ENCODE measurements at regions not wholly inside any gene's neighbourhood (a gene's known extent, or its start where the extent isn't known, plus 50 kb on each side); places are given as distances from the start of the nearest gene placed in this dataset.

GRCh38 chr5:103375350-103375749 lies 116.8 kb downstream of the MACIR start:
- peaks cover 3% of the 10 kb centered on the region for H3K27me3 ChIP-seq (replicated peaks; ENCODE audit: control insufficient read depth, insufficient read depth, low read length)

GRCh38 chr5:103374473-103374963 lies 116.0 kb downstream of the MACIR start:
- no peaks in the 10 kb centered on the region for H3K36me3 ChIP-seq (ENCODE audit: control insufficient read depth, insufficient read depth, low read length, severe bottlenecking)
- peaks cover 3% of the 10 kb centered on the region for H3K27me3 ChIP-seq (replicated peaks; ENCODE audit: control insufficient read depth, insufficient read depth, low read length)
- no peak overlapping the region for H3K4me3 ChIP-seq (ENCODE audit: low read length)

More at GRCh38 chr5:103375350-103375749, 116.8 kb downstream of the MACIR start:
- H3K4me3 ChIP-seq (ENCODE audit: low read length) = no peak overlapping the region
- H3K9me3 ChIP-seq (ENCODE audit: control insufficient read depth, low read length) = no peaks in the 10 kb centered on the region
- H3K4me1 ChIP-seq (ENCODE audit: control insufficient read depth, insufficient read depth, low read length) = no peaks in the 10 kb centered on the region
- peak; percentile 81 for DNase-seq (ENCODE audit: low read depth)
- no peak overlapping the region for H3K9ac ChIP-seq (ENCODE audit: low read length)
- no peaks in the 10 kb centered on the region for H3K36me3 ChIP-seq (ENCODE audit: control insufficient read depth, insufficient read depth, low read length, severe bottlenecking)

GRCh38 chr5:103373597-103374472 lies 115.3 kb downstream of the MACIR start:
- Histone ChIP-seq H3K36me3 (ENCODE audit: control insufficient read depth, insufficient read depth, low read length, severe bottlenecking) (no peaks in the 10 kb centered on the region), H3K9ac (ENCODE audit: low read length) (no peak overlapping the region), H3K27me3 (replicated peaks; ENCODE audit: control insufficient read depth, insufficient read depth, low read length) (peaks cover 3% of the 10 kb centered on the region), H3K4me1 (ENCODE audit: control insufficient read depth, insufficient read depth, low read length) (no peaks in the 10 kb centered on the region), H3K4me3 (ENCODE audit: low read length) (no peak overlapping the region), H3K9me3 (ENCODE audit: control insufficient read depth, low read length) (no peaks in the 10 kb centered on the region)
- DNase-seq (ENCODE audit: low read depth) = no peak

More at GRCh38 chr5:103374473-103374963, 116.0 kb downstream of the MACIR start:
- Histone ChIP-seq H3K9ac (ENCODE audit: low read length) (no peak overlapping the region), H3K4me1 (ENCODE audit: control insufficient read depth, insufficient read depth, low read length) (no peaks in the 10 kb centered on the region), H3K9me3 (ENCODE audit: control insufficient read depth, low read length) (no peaks in the 10 kb centered on the region)
- DNase-seq (ENCODE audit: low read depth) = no peak

GRCh38 chr5:103371046-103371607 lies 112.6 kb downstream of the MACIR start:
- H3K9ac ChIP-seq (ENCODE audit: low read length) = no peak overlapping the region
- H3K36me3 ChIP-seq (ENCODE audit: control insufficient read depth, insufficient read depth, low read length, severe bottlenecking) = no peaks in the 10 kb centered on the region
- peak; percentile 12 for DNase-seq (ENCODE audit: low read depth)
- H3K4me1 ChIP-seq (ENCODE audit: control insufficient read depth, insufficient read depth, low read length) = no peaks in the 10 kb centered on the region
- H3K27me3 ChIP-seq (replicated peaks; ENCODE audit: control insufficient read depth, insufficient read depth, low read length) = peaks cover 3% of the 10 kb centered on the region
- H3K9me3 ChIP-seq (ENCODE audit: control insufficient read depth, low read length) = no peaks in the 10 kb centered on the region
- no peak overlapping the region for H3K4me3 ChIP-seq (ENCODE audit: low read length)

GRCh38 chr5:103369125-103370120 lies 110.9 kb downstream of the MACIR start:
- no peak for DNase-seq (ENCODE audit: low read depth)
- Histone ChIP-seq H3K4me3 (ENCODE audit: low read length) (no peak overlapping the region), H3K27me3 (replicated peaks; ENCODE audit: control insufficient read depth, insufficient read depth, low read length) (peaks cover 3% of the 10 kb centered on the region), H3K9me3 (ENCODE audit: control insufficient read depth, low read length) (no peaks in the 10 kb centered on the region), H3K9ac (ENCODE audit: low read length) (no peak overlapping the region), H3K36me3 (ENCODE audit: control insufficient read depth, insufficient read depth, low read length, severe bottlenecking) (no peaks in the 10 kb centered on the region), H3K4me1 (ENCODE audit: control insufficient read depth, insufficient read depth, low read length) (no peaks in the 10 kb centered on the region)

- no peak for DNase-seq (ENCODE audit: low read depth)
- H3K4me3 ChIP-seq (ENCODE audit: low read length) = no peak overlapping the region
These were observed 109.1 kb downstream of the MACIR start for GRCh38 chr5:103367702-103368101.

GRCh38 chr5:103366918-103367549 lies 108.5 kb downstream of the MACIR start:
- Histone ChIP-seq H3K9ac (ENCODE audit: low read length) (no peak overlapping the region), H3K27me3 (replicated peaks; ENCODE audit: control insufficient read depth, insufficient read depth, low read length) (peaks cover 3% of the 10 kb centered on the region), H3K36me3 (ENCODE audit: control insufficient read depth, insufficient read depth, low read length, severe bottlenecking) (no peaks in the 10 kb centered on the region), H3K4me1 (ENCODE audit: control insufficient read depth, insufficient read depth, low read length) (no peaks in the 10 kb centered on the region), H3K9me3 (ENCODE audit: control insufficient read depth, low read length) (no peaks in the 10 kb centered on the region), H3K4me3 (ENCODE audit: low read length) (no peak overlapping the region)
- no peak for DNase-seq (ENCODE audit: low read depth)

More at GRCh38 chr5:103367702-103368101, 109.1 kb downstream of the MACIR start:
- no peaks in the 10 kb centered on the region for H3K4me1 ChIP-seq (ENCODE audit: control insufficient read depth, insufficient read depth, low read length)
- H3K9ac ChIP-seq (ENCODE audit: low read length) = no peak overlapping the region
- H3K9me3 ChIP-seq (ENCODE audit: control insufficient read depth, low read length) = no peaks in the 10 kb centered on the region
- H3K36me3 ChIP-seq (ENCODE audit: control insufficient read depth, insufficient read depth, low read length, severe bottlenecking) = no peaks in the 10 kb centered on the region
- H3K27me3 ChIP-seq (replicated peaks; ENCODE audit: control insufficient read depth, insufficient read depth, low read length) = peaks cover 3% of the 10 kb centered on the region

GRCh38 chr5:103364074-103364473 lies 105.5 kb downstream of the MACIR start:
- Histone ChIP-seq H3K9me3 (ENCODE audit: control insufficient read depth, low read length) (no peaks in the 10 kb centered on the region), H3K4me1 (ENCODE audit: control insufficient read depth, insufficient read depth, low read length) (no peaks in the 10 kb centered on the region), H3K9ac (ENCODE audit: low read length) (no peak overlapping the region), H3K36me3 (ENCODE audit: control insufficient read depth, insufficient read depth, low read length, severe bottlenecking) (no peaks in the 10 kb centered on the region), H3K4me3 (ENCODE audit: low read length) (no peak overlapping the region), H3K27me3 (replicated peaks; ENCODE audit: control insufficient read depth, insufficient read depth, low read length) (no peaks in the 10 kb centered on the region)
- no peak for DNase-seq (ENCODE audit: low read depth)

- no peak for DNase-seq (ENCODE audit: low read depth)
- Histone ChIP-seq H3K27me3 (replicated peaks; ENCODE audit: control insufficient read depth, insufficient read depth, low read length) (no peaks in the 10 kb centered on the region), H3K4me1 (ENCODE audit: control insufficient read depth, insufficient read depth, low read length) (no peaks in the 10 kb centered on the region), H3K36me3 (ENCODE audit: control insufficient read depth, insufficient read depth, low read length, severe bottlenecking) (no peaks in the 10 kb centered on the region), H3K4me3 (ENCODE audit: low read length) (no peak overlapping the region), H3K9ac (ENCODE audit: low read length) (no peak overlapping the region), H3K9me3 (ENCODE audit: control insufficient read depth, low read length) (no peaks in the 10 kb centered on the region)
These were observed 103.6 kb downstream of the MACIR start for GRCh38 chr5:103362211-103362610.

- no peak for DNase-seq (ENCODE audit: low read depth)
- Histone ChIP-seq H3K4me1 (ENCODE audit: control insufficient read depth, insufficient read depth, low read length) (peaks cover 3% of the 10 kb centered on the region), H3K27me3 (replicated peaks; ENCODE audit: control insufficient read depth, insufficient read depth, low read length) (no peaks in the 10 kb centered on the region), H3K9ac (ENCODE audit: low read length) (no peak overlapping the region), H3K36me3 (ENCODE audit: control insufficient read depth, insufficient read depth, low read length, severe bottlenecking) (no peaks in the 10 kb centered on the region), H3K4me3 (ENCODE audit: low read length) (no peak overlapping the region), H3K9me3 (ENCODE audit: control insufficient read depth, low read length) (no peaks in the 10 kb centered on the region)
These were observed 101.9 kb downstream of the MACIR start for GRCh38 chr5:103360475-103360874.

All from adipocyte (in vitro differentiated cells).